HCT116 (cell line): ENCODE measurements at regions not wholly inside any gene's neighbourhood (a gene's known extent, or its start where the extent isn't known, plus 50 kb on each side); places are given as distances from the start of the nearest gene placed in this dataset.

Experiments
- ATAC-seq: fragments of 200-7000 bp; cut with Tn5 transposase; 2 replicates; pipeline ENCODE4 v1.9.1; 2020; ENCODE audit warnings: mild to moderate bottlenecking, moderate library complexity
- BruUV-seq: library from RNA; stranded (reverse); fragments of 400-500 nt; replicated peaks from 2 replicates; lab custom pipeline; 2021; lab: Mats Ljungman, UMichigan
- CTCF ChIA-PET: fragments of 300-600 bp; sonication (Branson Sonifier 250); formaldehyde crosslinking; loops from one replicate; lab custom pipeline; 2021; ENCODE audit warnings: antibody characterized with exemption; lab: Charles Lee
- POLR2A ChIA-PET: fragments of 300-600, 350-600 bp; sonication (Branson Sonifier 250); formaldehyde crosslinking; loops from one replicate; lab custom pipeline; 2021; ENCODE audit warnings: antibody characterized with exemption; lab: Charles Lee
- RAD21 ChIA-PET, 2 experiments: fragments of 300-600 bp; sonication (Branson Sonifier 250); formaldehyde crosslinking; loops; one replicate each; lab custom pipeline; 2023; ENCODE audit warnings: low total read pairs in 2 of 2; ENCODE audit not compliant: uncharacterized antibody in 2 of 2, unreplicated experiment in 2 of 2, low non-redundant PET in 1 of 2; lab: Charles Lee
- DNase-seq: peaks from one replicate; pipeline ENCODE4 v3.0.0-alpha.2; 2010; ENCODE audit warnings: low read depth, low spot score
- H2AFZ ChIP-seq: fragments of 200-600 bp; shearing (Covaris generic), sonication (generic); 2 replicates; pipeline ENCODE4 v1.6.1; 2017; ENCODE audit warnings: low read depth, mixed run types, mixed read lengths, antibody characterized with exemption, low read length; ENCODE audit not compliant: poor library complexity, severe bottlenecking
- H3K27ac ChIP-seq: 2 replicates; pipeline ENCODE4 v1.5.1; 2012; ENCODE audit warnings: low read depth, low read length
- H3K27me3 ChIP-seq: fragments of 200-600 bp; sonication (generic); 2 replicates; pipeline ENCODE4 v1.6.1; 2016; ENCODE audit warnings: mixed run types, low read length, mixed read lengths; ENCODE audit not compliant: insufficient read depth
- H3K36me3 ChIP-seq, 2 experiments: fragments of 200-500 bp in 1 of 2; fragments of 200-600 bp in 1 of 2; sonication (Bioruptor generic) in 1 of 2; sonication (generic) in 1 of 2; 2 replicates each; pipeline versions ENCODE4 v1.5.1 to v1.6.1; 2014 to 2016; ENCODE audit warnings: low read length in 2 of 2, inconsistent platforms in 1 of 2, mixed read lengths in 1 of 2, mixed run types in 1 of 2; ENCODE audit not compliant: insufficient read depth in 2 of 2, control insufficient read depth in 1 of 2
- H3K4me1 ChIP-seq, 2 experiments: fragments of 200-600 bp in 1 of 2; sonication (generic) in 1 of 2; 2 replicates each; pipeline versions ENCODE4 v1.5.1 to v1.6.1; 2012 to 2017; ENCODE audit warnings: low read length in 2 of 2, inconsistent platforms in 1 of 2, mild to moderate bottlenecking in 1 of 2, mixed read lengths in 1 of 2, mixed run types in 1 of 2, moderate library complexity in 1 of 2; ENCODE audit not compliant: insufficient read depth in 2 of 2, control insufficient read depth in 1 of 2
- H3K4me2 ChIP-seq: fragments of 200-600 bp; sonication (generic); 2 replicates; pipeline ENCODE4 v1.6.1; 2017; ENCODE audit warnings: mixed run types, low read length, mixed read lengths
- H3K4me3 ChIP-seq, 2 experiments: fragments of 200-600 bp in 1 of 2; sonication (generic) in 1 of 2; replicated peaks in 1 of 2; 2 replicates each; pipeline ENCODE4 v1.5.1; 2011 to 2016; ENCODE audit warnings: low read length in 2 of 2, control low read depth in 1 of 2, low read depth in 1 of 2, mild to moderate bottlenecking in 1 of 2, mixed read lengths in 1 of 2, mixed run types in 1 of 2
- H3K79me2 ChIP-seq: fragments of 200-600 bp; sonication (generic); 2 replicates; pipeline ENCODE4 v1.6.1; 2017; ENCODE audit warnings: mild to moderate bottlenecking, mixed run types, low read length, moderate library complexity, mixed read lengths; ENCODE audit not compliant: insufficient read depth
- H3K9ac ChIP-seq: fragments of 200-600 bp; sonication (generic); 2 replicates; pipeline ENCODE4 v1.6.1; 2016; ENCODE audit warnings: low read length, mixed read lengths
- H3K9me2 ChIP-seq: fragments of 200-600 bp; sonication (generic), shearing (Covaris generic); 2 replicates; pipeline ENCODE4 v1.6.1; 2017; ENCODE audit warnings: mixed run types, mild to moderate bottlenecking, moderate library complexity; ENCODE audit not compliant: insufficient read depth
- H3K9me3 ChIP-seq, 2 experiments: fragments of 200-500 bp in 1 of 2; fragments of 200-600 bp in 1 of 2; sonication (Bioruptor generic) in 1 of 2; sonication (generic) in 1 of 2; 2 replicates each; pipeline ENCODE4 v1.6.1; 2014 to 2017; ENCODE audit warnings: low read length in 2 of 2, mixed read lengths in 2 of 2, inconsistent platforms in 1 of 2, low read depth in 1 of 2, mild to moderate bottlenecking in 1 of 2, mixed run types in 1 of 2, moderate library complexity in 1 of 2; ENCODE audit not compliant: control insufficient read depth in 1 of 2, insufficient read depth in 1 of 2
- H4K20me1 ChIP-seq: fragments of 200-600 bp; sonication (generic), shearing (Covaris generic); 2 replicates; pipeline ENCODE4 v1.6.1; 2017; ENCODE audit warnings: mixed run types, mild to moderate bottlenecking, moderate library complexity; ENCODE audit not compliant: insufficient read depth
- EGR1 ChIP-seq: IDR thresholded peaks from 2 replicates; pipeline ENCODE4 v1.6.1; 2012; ENCODE audit warnings: low read depth
- ELF1 ChIP-seq: IDR thresholded peaks from 2 replicates; pipeline ENCODE4 v1.6.1; 2012; ENCODE audit warnings: low read depth, borderline replicate concordance
- EZH2 ChIP-seq: fragments of 200-600 bp; sonication (generic); IDR thresholded peaks from 2 replicates; pipeline ENCODE4 v1.6.1; 2017; ENCODE audit warnings: antibody characterized with exemption, mixed run types
- FOSL1 ChIP-seq: IDR thresholded peaks from 2 replicates; pipeline ENCODE4 v1.6.1; 2012; ENCODE audit warnings: low read depth
- POLR2A ChIP-seq: IDR thresholded peaks from 2 replicates; pipeline ENCODE4 v1.7.0; 2011; ENCODE audit warnings: borderline replicate concordance; ENCODE audit not compliant: insufficient read depth, insufficient read length; ENCODE audit errors: extremely low read depth
- RAD21 ChIP-seq: IDR thresholded peaks from 2 replicates; pipeline ENCODE4 v1.6.1; 2012; ENCODE audit warnings: low read depth, mild to moderate bottlenecking
- SP1 ChIP-seq: IDR thresholded peaks from 2 replicates; pipeline ENCODE4 v1.6.1; 2012; ENCODE audit warnings: low read depth
- ZFX ChIP-seq: fragments of 450-650 bp; IDR thresholded peaks from 2 replicates; pipeline ENCODE4 v1.6.1; 2017
- ZNF274 ChIP-seq: fragments of 200-500 bp; sonication (Bioruptor generic); IDR thresholded peaks from 2 replicates; pipeline ENCODE4 v1.6.1; 2014; ENCODE audit warnings: mild to moderate bottlenecking, low read depth, low read length, inconsistent platforms
- intact Hi-C: fragments of 100-400 bp; cut with micrococcal nuclease; formaldehyde crosslinking; loops from 2 replicates; pipeline ENCODE4 v1.10.0; 2022
- TF ChIP-seq, protein P1 (sequence below): IDR thresholded peaks from 2 replicates; pipeline ENCODE4 v1.6.1; 2012
- TF ChIP-seq, protein P2 (sequence below): IDR thresholded peaks from 2 replicates; pipeline ENCODE4 v1.6.1; 2011; ENCODE audit warnings: mild to moderate bottlenecking, low read length, moderate library complexity; ENCODE audit not compliant: insufficient replicate concordance; ENCODE audit errors: extremely low read depth

DNA sequence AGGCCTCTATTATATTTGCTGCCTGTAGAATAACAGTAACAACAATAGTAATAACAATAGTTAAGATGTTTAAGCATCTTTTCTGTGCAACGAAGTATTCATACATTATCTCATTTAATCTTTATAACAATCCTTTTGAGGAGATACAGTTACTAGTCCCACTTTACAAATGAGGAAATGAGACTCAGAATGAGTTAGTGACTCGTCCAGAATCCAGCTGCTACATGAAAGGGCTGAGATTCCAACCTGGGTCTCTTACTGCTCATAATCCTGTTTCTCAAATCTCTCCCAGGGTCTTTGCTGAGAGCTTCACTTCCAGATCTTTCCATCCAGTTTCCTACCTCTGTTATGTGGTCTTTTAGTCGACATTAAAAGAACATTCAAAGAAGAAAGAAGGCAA lies 173.7 kb upstream of the TMPO start:
- intact Hi-C loops: no loop called here
- no peak overlapping the region for H3K4me3 ChIP-seq
- ATAC-seq (no peak), DNase-seq (no peak)
- ChIA-PET CTCF (no interaction called here), POLR2A (no interaction called here), RAD21 (no interaction called here)
- H3K9me3 ChIP-seq: no peaks in the 10 kb centered on the region
- H3K4me1 ChIP-seq: no peaks in the 10 kb centered on the region
- peaks cover 31% of the 10 kb centered on the region for H3K27me3 ChIP-seq
- no peaks in the 10 kb centered on the region for H3K9me2 ChIP-seq
- H3K79me2 ChIP-seq: no peaks in the 10 kb centered on the region
- H4K20me1 ChIP-seq: no peaks in the 10 kb centered on the region
- TF ChIP-seq, protein P1, sequence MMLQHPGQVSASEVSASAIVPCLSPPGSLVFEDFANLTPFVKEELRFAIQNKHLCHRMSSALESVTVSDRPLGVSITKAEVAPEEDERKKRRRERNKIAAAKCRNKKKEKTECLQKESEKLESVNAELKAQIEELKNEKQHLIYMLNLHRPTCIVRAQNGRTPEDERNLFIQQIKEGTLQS: no peak
- TF ChIP-seq, protein P2, sequence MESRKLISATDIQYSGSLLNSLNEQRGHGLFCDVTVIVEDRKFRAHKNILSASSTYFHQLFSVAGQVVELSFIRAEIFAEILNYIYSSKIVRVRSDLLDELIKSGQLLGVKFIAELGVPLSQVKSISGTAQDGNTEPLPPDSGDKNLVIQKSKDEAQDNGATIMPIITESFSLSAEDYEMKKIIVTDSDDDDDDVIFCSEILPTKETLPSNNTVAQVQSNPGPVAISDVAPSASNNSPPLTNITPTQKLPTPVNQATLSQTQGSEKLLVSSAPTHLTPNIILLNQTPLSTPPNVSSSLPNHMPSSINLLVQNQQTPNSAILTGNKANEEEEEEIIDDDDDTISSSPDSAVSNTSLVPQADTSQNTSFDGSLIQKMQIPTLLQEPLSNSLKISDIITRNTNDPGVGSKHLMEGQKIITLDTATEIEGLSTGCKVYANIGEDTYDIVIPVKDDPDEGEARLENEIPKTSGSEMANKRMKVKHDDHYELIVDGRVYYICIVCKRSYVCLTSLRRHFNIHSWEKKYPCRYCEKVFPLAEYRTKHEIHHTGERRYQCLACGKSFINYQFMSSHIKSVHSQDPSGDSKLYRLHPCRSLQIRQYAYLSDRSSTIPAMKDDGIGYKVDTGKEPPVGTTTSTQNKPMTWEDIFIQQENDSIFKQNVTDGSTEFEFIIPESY: no peak
- TF ChIP-seq SP1 (no peak), EGR1 (no peak), POLR2A (no peak), EZH2 (no peak), ELF1 (no peak), ZFX (no peak), RAD21 (no peak), FOSL1 (no peak), ZNF274 (no peak)
- no peak overlapping the region for H2AFZ ChIP-seq
- H3K27ac ChIP-seq: no peak overlapping the region
- no TSS peak for BruUV-seq
- no peaks in the 10 kb centered on the region for H3K36me3 ChIP-seq
- H3K9ac ChIP-seq: no peak overlapping the region
- H3K4me2 ChIP-seq: no peak overlapping the region
